ENCODE measurements at regions not wholly inside any gene's neighbourhood (a gene's known extent, or its start where the extent isn't known, plus 50 kb on each side); places are given as distances from the start of the nearest gene placed in this dataset.

DNA sequence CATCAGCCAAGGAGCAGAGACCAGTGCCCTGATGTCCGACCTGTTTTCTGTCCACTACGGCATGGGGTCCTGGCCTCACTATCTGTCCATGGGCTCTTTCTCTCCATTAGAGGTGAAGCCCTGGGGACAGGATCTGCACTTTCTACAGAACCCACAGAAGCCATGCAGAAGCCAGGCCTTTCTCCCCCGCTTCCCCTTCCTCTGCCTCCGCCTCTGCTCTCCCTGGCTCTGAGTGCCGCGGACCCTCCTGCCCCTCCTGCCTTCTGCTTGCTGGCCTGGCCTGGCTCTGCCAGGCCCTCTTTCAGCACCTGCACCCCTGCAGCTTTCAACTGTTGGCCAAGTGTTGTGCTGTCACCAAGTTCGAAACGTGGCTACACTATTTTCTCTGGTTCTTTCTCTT lies 439.8 kb upstream of the ZMIZ1 start:
- TF ChIP-seq, protein P1, sequence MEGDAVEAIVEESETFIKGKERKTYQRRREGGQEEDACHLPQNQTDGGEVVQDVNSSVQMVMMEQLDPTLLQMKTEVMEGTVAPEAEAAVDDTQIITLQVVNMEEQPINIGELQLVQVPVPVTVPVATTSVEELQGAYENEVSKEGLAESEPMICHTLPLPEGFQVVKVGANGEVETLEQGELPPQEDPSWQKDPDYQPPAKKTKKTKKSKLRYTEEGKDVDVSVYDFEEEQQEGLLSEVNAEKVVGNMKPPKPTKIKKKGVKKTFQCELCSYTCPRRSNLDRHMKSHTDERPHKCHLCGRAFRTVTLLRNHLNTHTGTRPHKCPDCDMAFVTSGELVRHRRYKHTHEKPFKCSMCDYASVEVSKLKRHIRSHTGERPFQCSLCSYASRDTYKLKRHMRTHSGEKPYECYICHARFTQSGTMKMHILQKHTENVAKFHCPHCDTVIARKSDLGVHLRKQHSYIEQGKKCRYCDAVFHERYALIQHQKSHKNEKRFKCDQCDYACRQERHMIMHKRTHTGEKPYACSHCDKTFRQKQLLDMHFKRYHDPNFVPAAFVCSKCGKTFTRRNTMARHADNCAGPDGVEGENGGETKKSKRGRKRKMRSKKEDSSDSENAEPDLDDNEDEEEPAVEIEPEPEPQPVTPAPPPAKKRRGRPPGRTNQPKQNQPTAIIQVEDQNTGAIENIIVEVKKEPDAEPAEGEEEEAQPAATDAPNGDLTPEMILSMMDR (IDR thresholded peaks at IDR 0.05): no peak
- no peak for TF ChIP-seq POLR2A (IDR thresholded peaks at IDR 0.05)
